Suprapubic skin (tissue), 4 donors: ENCODE measurements at regions not wholly inside any gene's neighbourhood (a gene's known extent, or its start where the extent isn't known, plus 50 kb on each side); places are given as distances from the start of the nearest gene placed in this dataset.

Source experiments
- CTCF ChIP-seq, 2 donors: fragments of 200-600 bp in 1 of 2; fragments of 450-650 bp in 1 of 2; sonication (generic) in 1 of 2; IDR thresholded peaks; one replicate each; pipeline ENCODE4 v1.5.1; 2016 to 2019; ENCODE audit warnings: antibody characterized with exemption in 2 of 2, mild to moderate bottlenecking in 1 of 2, moderate library complexity in 1 of 2
- POLR2A ChIP-seq, 2 donors: fragments of 450-650 bp; IDR thresholded peaks; one replicate each; pipeline ENCODE4 v1.6.1; 2017; ENCODE audit warnings: antibody characterized with exemption in 2 of 2, mild to moderate bottlenecking in 2 of 2, moderate library complexity in 2 of 2
- POLR2AphosphoS5 ChIP-seq, 3 donors: sonication (generic); formaldehyde crosslinking; IDR thresholded peaks; one replicate each; pipeline ENCODE4 v1.6.1; 2017; ENCODE audit warnings: antibody characterized with exemption in 3 of 3

GRCh38 chr15:81507831-81508230 is 133.8 kb upstream of the TMC3 start:
- TF ChIP-seq CTCF (IDR thresholded peaks at IDR 0.05) (no peak), POLR2AphosphoS5 (IDR thresholded peaks at IDR 0.05) (no peak), POLR2A (IDR thresholded peaks at IDR 0.05) (no peak)
